PFSK-1 (cell line): ENCODE measurements at regions not wholly inside any gene's neighbourhood (a gene's known extent, or its start where the extent isn't known, plus 50 kb on each side); places are given as distances from the start of the nearest gene placed in this dataset.

ENCODE experiments used
- FOXP2 ChIP-seq: optimal IDR thresholded peaks from 2 replicates; pipeline ENCODE3; 2011; ENCODE audit warnings: borderline replicate concordance, control low read depth, inconsistent platforms; ENCODE audit not compliant: insufficient read depth; ENCODE audit errors: extremely low read length, extremely low read depth
- POLR2AphosphoS5 ChIP-seq: IDR thresholded peaks from 2 replicates; pipeline ENCODE4 v1.6.1; 2012; ENCODE audit warnings: low read depth, mild to moderate bottlenecking, control low read depth, low read length, moderate library complexity
- SIN3A ChIP-seq: IDR thresholded peaks from 2 replicates; pipeline ENCODE4 v1.6.1; 2012; ENCODE audit warnings: mild to moderate bottlenecking, low read length, moderate library complexity, borderline replicate concordance; ENCODE audit not compliant: insufficient read depth
- TAF1 ChIP-seq: IDR thresholded peaks from 2 replicates; pipeline ENCODE4 v1.6.1; 2012; ENCODE audit warnings: low read length, control low read depth, borderline replicate concordance; ENCODE audit not compliant: insufficient read depth
- TF ChIP-seq, protein P1 (sequence below), 2 experiments: IDR thresholded peaks; 2 replicates each; pipeline versions ENCODE4 v1.6.1 to v1.8.0; 2011 to 2012; ENCODE audit warnings: low read depth in 2 of 2, low read length in 2 of 2, control low read depth in 1 of 2, inconsistent platforms in 1 of 2, mild to moderate bottlenecking in 1 of 2, moderate library complexity in 1 of 2; ENCODE audit not compliant: insufficient read depth in 1 of 2

DNA sequence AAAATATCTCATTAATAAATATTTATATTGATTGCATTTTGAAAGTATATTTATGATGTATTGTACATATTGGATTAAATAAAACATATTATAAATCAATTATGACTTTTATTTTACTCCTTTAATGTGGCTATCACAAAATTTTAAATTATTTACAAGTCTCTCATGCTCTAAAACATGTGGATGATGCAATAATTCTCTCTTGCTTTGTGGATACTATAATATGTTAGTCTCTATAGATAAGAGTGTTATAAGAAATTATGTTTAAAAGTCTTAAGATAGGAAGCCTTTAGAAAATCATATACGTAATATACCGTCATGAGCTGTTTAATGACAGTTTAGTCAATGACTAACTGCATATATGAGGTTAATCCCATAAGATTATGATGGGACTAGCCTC, 547.4 kb upstream of the ALCAM start:
- TF ChIP-seq, protein P1, sequence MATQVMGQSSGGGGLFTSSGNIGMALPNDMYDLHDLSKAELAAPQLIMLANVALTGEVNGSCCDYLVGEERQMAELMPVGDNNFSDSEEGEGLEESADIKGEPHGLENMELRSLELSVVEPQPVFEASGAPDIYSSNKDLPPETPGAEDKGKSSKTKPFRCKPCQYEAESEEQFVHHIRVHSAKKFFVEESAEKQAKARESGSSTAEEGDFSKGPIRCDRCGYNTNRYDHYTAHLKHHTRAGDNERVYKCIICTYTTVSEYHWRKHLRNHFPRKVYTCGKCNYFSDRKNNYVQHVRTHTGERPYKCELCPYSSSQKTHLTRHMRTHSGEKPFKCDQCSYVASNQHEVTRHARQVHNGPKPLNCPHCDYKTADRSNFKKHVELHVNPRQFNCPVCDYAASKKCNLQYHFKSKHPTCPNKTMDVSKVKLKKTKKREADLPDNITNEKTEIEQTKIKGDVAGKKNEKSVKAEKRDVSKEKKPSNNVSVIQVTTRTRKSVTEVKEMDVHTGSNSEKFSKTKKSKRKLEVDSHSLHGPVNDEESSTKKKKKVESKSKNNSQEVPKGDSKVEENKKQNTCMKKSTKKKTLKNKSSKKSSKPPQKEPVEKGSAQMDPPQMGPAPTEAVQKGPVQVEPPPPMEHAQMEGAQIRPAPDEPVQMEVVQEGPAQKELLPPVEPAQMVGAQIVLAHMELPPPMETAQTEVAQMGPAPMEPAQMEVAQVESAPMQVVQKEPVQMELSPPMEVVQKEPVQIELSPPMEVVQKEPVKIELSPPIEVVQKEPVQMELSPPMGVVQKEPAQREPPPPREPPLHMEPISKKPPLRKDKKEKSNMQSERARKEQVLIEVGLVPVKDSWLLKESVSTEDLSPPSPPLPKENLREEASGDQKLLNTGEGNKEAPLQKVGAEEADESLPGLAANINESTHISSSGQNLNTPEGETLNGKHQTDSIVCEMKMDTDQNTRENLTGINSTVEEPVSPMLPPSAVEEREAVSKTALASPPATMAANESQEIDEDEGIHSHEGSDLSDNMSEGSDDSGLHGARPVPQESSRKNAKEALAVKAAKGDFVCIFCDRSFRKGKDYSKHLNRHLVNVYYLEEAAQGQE (IDR thresholded peaks at IDR 0.05; ENCODE audit: insufficient read depth in 1 of 2, low read depth in 2 of 2, low read length in 2 of 2): no peak
- no peak for TF ChIP-seq POLR2AphosphoS5
- TF ChIP-seq TAF1: no peak
- no peak for TF ChIP-seq SIN3A
- TF ChIP-seq FOXP2: no peak
